Cardiac muscle cell (in vitro differentiated cells and primary cell): ENCODE measurements at regions not wholly inside any gene's neighbourhood (a gene's known extent, or its start where the extent isn't known, plus 50 kb on each side); places are given as distances from the start of the nearest gene placed in this dataset.
A peak's percentile ranks its signal among the peaks of the same experiment; 100 is the strongest.

ENCODE experiments used
- DNase-seq, 2 donors: peaks; one replicate each; pipeline versions ENCODE4 v3.0.0 to v3.0.0-alpha.2; 2010 to 2017; ENCODE audit warnings: low read depth in 1 of 2, low spot score in 1 of 2
- H3K27ac ChIP-seq: fragments of 200-600 bp; sonication (generic); 2 replicates; pipeline ENCODE4 v1.5.1; 2016
- H3K27me3 ChIP-seq: fragments of 200-600 bp; sonication (generic); 2 replicates; pipeline ENCODE4 v1.6.0; 2016; ENCODE audit warnings: control low read depth
- H3K36me3 ChIP-seq: fragments of 200-600 bp; sonication (generic); 2 replicates; pipeline ENCODE4 v1.5.1; 2016; ENCODE audit warnings: control low read depth
- H3K4me1 ChIP-seq: fragments of 200-600 bp; sonication (generic); 2 replicates; pipeline ENCODE4 v1.8.1; 2017; ENCODE audit warnings: low read depth, mild to moderate bottlenecking, mixed run types
- H3K4me3 ChIP-seq: fragments of 200-600 bp; sonication (generic); 2 replicates; pipeline ENCODE4 v1.5.1; 2016; ENCODE audit warnings: mild to moderate bottlenecking
- H3K9me3 ChIP-seq: fragments of 200-600 bp; sonication (generic); 2 replicates; pipeline ENCODE4 v1.5.1; 2017; ENCODE audit warnings: low read depth, mild to moderate bottlenecking, control low read depth
- CTCF ChIP-seq: IDR thresholded peaks from 2 replicates; pipeline ENCODE4 v1.5.1; 2012; ENCODE audit warnings: low read depth, mild to moderate bottlenecking, low read length

- Histone ChIP-seq H3K36me3 (no peaks in the 10 kb centered on the region), H3K27me3 (peaks cover 3% of the 10 kb centered on the region), H3K4me3 (no peak overlapping the region), H3K4me1 (no peaks in the 10 kb centered on the region), H3K9me3 (no peaks in the 10 kb centered on the region), H3K27ac (no peak overlapping the region)
- TF ChIP-seq CTCF, result no peak
- DNase-seq, result no peak
Observed at GRCh38 chr20:56985066-56985685, 281.3 kb downstream of the BMP7 start.

- TF ChIP-seq CTCF, result no peak
- no peaks in the 10 kb centered on the region for H3K9me3 ChIP-seq
- no peaks in the 10 kb centered on the region for H3K27me3 ChIP-seq
- no peaks in the 10 kb centered on the region for H3K4me1 ChIP-seq
- no peak overlapping the region for H3K4me3 ChIP-seq
- DNase-seq, result no peak
- H3K36me3 ChIP-seq, result no peaks in the 10 kb centered on the region
- no peak overlapping the region for H3K27ac ChIP-seq
Observed at GRCh38 chr20:56986476-56986875, 280.0 kb downstream of the BMP7 start.

GRCh38 chr20:56986931-56987720 is 279.3 kb downstream of the BMP7 start:
- no peaks in the 10 kb centered on the region for H3K27me3 ChIP-seq
- no peak for TF ChIP-seq CTCF
- H3K4me1 ChIP-seq, result no peaks in the 10 kb centered on the region
- no peaks in the 10 kb centered on the region for H3K9me3 ChIP-seq
- no peaks in the 10 kb centered on the region for H3K36me3 ChIP-seq
- no peak overlapping the region for H3K27ac ChIP-seq
- no peak overlapping the region for H3K4me3 ChIP-seq
- DNase-seq, result peak in 1 of 2 donors; percentile 78

GRCh38 chr20:56987986-56988385 is 278.5 kb downstream of the BMP7 start:
- Histone ChIP-seq H3K36me3 (no peaks in the 10 kb centered on the region), H3K4me1 (no peaks in the 10 kb centered on the region), H3K4me3 (no peak overlapping the region), H3K9me3 (no peaks in the 10 kb centered on the region), H3K27me3 (no peaks in the 10 kb centered on the region), H3K27ac (no peak overlapping the region)
- TF ChIP-seq CTCF, result no peak
- peak in 1 of 2 donors; percentile 56 for DNase-seq

- Histone ChIP-seq H3K9me3 (no peaks in the 10 kb centered on the region), H3K36me3 (no peaks in the 10 kb centered on the region), H3K4me1 (no peaks in the 10 kb centered on the region), H3K27me3 (no peaks in the 10 kb centered on the region), H3K4me3 (no peak overlapping the region), H3K27ac (no peak overlapping the region)
- TF ChIP-seq CTCF, result no peak
- DNase-seq, result peak in 1 of 2 donors; percentile 68
Observed at GRCh38 chr20:56988446-56988845, 278.0 kb downstream of the BMP7 start.
